ENCODE measurements at regions not wholly inside any gene's neighbourhood (a gene's known extent, or its start where the extent isn't known, plus 50 kb on each side); places are given as distances from the start of the nearest gene placed in this dataset.

- Histone ChIP-seq H3K9me3 (ENCODE audit: control insufficient read depth in 4 of 4, low read length in 3 of 4) (no peaks in the 10 kb centered on the region), H3K4me3 (ENCODE audit: low read depth in 1 of 3, low read length in 3 of 3) (no peak overlapping the region), H3K36me3 (ENCODE audit: control insufficient read depth in 4 of 4, insufficient read depth in 3 of 4, low read depth in 1 of 4, low read length in 3 of 4) (no peaks in the 10 kb centered on the region), H3K27ac (ENCODE audit: low read depth in 1 of 2, low read length in 2 of 2) (no peak overlapping the region), H3K27me3 (ENCODE audit: control insufficient read depth in 4 of 4, insufficient read depth in 4 of 4, low read length in 3 of 4) (no peaks in the 10 kb centered on the region), H3K9ac (ENCODE audit: low read depth in 1 of 2, low read length in 2 of 2) (no peak overlapping the region), H3K4me1 (ENCODE audit: control insufficient read depth in 4 of 4, insufficient read depth in 4 of 4, low read length in 3 of 4) (no peaks in the 10 kb centered on the region)
- TF ChIP-seq ZBTB33 (IDR thresholded peaks at IDR 0.05) (no peak), FOXA2 (IDR thresholded peaks at IDR 0.05) (no peak)
- DNase-seq (ENCODE audit: low spot score) = no peak
Observed at GRCh38 chr14:86481104-86481503, 951.2 kb downstream of the FLRT2 start.

GRCh38 chr14:86464341-86464740 lies 934.4 kb downstream of the FLRT2 start:
- Histone ChIP-seq H3K4me3 (ENCODE audit: low read depth in 1 of 3, low read length in 3 of 3) (no peak overlapping the region), H3K9ac (ENCODE audit: low read depth in 1 of 2, low read length in 2 of 2) (no peak overlapping the region), H3K27ac (ENCODE audit: low read depth in 1 of 2, low read length in 2 of 2) (no peak overlapping the region), H3K4me1 (ENCODE audit: control insufficient read depth in 4 of 4, insufficient read depth in 4 of 4, low read length in 3 of 4) (no peaks in the 10 kb centered on the region), H3K27me3 (ENCODE audit: control insufficient read depth in 4 of 4, insufficient read depth in 4 of 4, low read length in 3 of 4) (no peaks in the 10 kb centered on the region), H3K9me3 (ENCODE audit: control insufficient read depth in 4 of 4, low read length in 3 of 4) (no peaks in the 10 kb centered on the region), H3K36me3 (ENCODE audit: control insufficient read depth in 4 of 4, insufficient read depth in 3 of 4, low read depth in 1 of 4, low read length in 3 of 4) (no peaks in the 10 kb centered on the region)
- no peak for DNase-seq (ENCODE audit: low spot score)
- WGBS = 79% methylated on average over 5 of the region's 5 CpGs
- no peak for TF ChIP-seq HNF4A (conservative IDR thresholded peaks at IDR 0.05)
- TF ChIP-seq FOXA1 (IDR thresholded peaks at IDR 0.05) = no peak
- TF ChIP-seq EGR1 (IDR thresholded peaks at IDR 0.05; ENCODE audit: low read depth in 2 of 2) = no peak
- no peak for TF ChIP-seq HNF4G (IDR thresholded peaks at IDR 0.05)
- TF ChIP-seq ZBTB33 (IDR thresholded peaks at IDR 0.05) = no peak
- no peak for TF ChIP-seq ATF3 (IDR thresholded peaks at IDR 0.05)
- TF ChIP-seq GABPA (IDR thresholded peaks at IDR 0.05 in 1 of 2, conservative IDR thresholded peaks at IDR 0.05 in 1 of 2) = no peak

- no peaks in the 10 kb centered on the region for H3K4me1 ChIP-seq (ENCODE audit: control insufficient read depth in 4 of 4, insufficient read depth in 4 of 4, low read length in 3 of 4)
- H3K9me3 ChIP-seq (ENCODE audit: control insufficient read depth in 4 of 4, low read length in 3 of 4) = no peaks in the 10 kb centered on the region
- H3K9ac ChIP-seq (ENCODE audit: low read depth in 1 of 2, low read length in 2 of 2) = no peak overlapping the region
- H3K36me3 ChIP-seq (ENCODE audit: control insufficient read depth in 4 of 4, insufficient read depth in 3 of 4, low read depth in 1 of 4, low read length in 3 of 4) = no peaks in the 10 kb centered on the region
- H3K27ac ChIP-seq (ENCODE audit: low read depth in 1 of 2, low read length in 2 of 2) = no peak overlapping the region
- no peak for DNase-seq (ENCODE audit: low spot score)
- no peaks in the 10 kb centered on the region for H3K27me3 ChIP-seq (ENCODE audit: control insufficient read depth in 4 of 4, insufficient read depth in 4 of 4, low read length in 3 of 4)
- no peak overlapping the region for H3K4me3 ChIP-seq (ENCODE audit: low read depth in 1 of 3, low read length in 3 of 3)
- no peak for TF ChIP-seq NR2F2 (IDR thresholded peaks at IDR 0.05)
- TF ChIP-seq RAD21 (IDR thresholded peaks at IDR 0.05) = peak; percentile 75 to 82
- no peak for TF ChIP-seq GABPA (IDR thresholded peaks at IDR 0.05 in 1 of 2, conservative IDR thresholded peaks at IDR 0.05 in 1 of 2)
- peak; percentile 43 for TF ChIP-seq CTCF (IDR thresholded peaks at IDR 0.05; ENCODE audit: low read depth, low read length, missing input control)
- TF ChIP-seq MAX (IDR thresholded peaks at IDR 0.05) = no peak
- TF ChIP-seq HNF4G (IDR thresholded peaks at IDR 0.05) = no peak
- TF ChIP-seq YY1 (IDR thresholded peaks at IDR 0.05) = no peak
- 43% methylated on average over 1 of the region's 1 CpG for WGBS
Observed at GRCh38 chr14:86462193-86462753, 932.3 kb downstream of the FLRT2 start.
